HS-27A (cell line): ENCODE measurements at regions not wholly inside any gene's neighbourhood (a gene's known extent, or its start where the extent isn't known, plus 50 kb on each side); places are given as distances from the start of the nearest gene placed in this dataset.
"Not testable (repeated sequence)": the region's sequence is repeated elsewhere in the genome, so short reads cannot be mapped to it uniquely, and the experiment has no call there.

Experiments used
- DNase-seq: peaks from one replicate; pipeline ENCODE4 v3.0.0-alpha.2; 2012; ENCODE audit warnings: low read depth, missing footprints

- DNase-seq: no peak
Measured at GRCh38 chr9:82382887-82383616, 394.5 kb downstream of the SPATA31D1 start.

- DNase-seq: no peak
Measured at GRCh38 chr9:82385633-82386032, 397.1 kb downstream of the SPATA31D1 start.

GRCh38 chr9:82397534-82397933 is 409.0 kb downstream of the SPATA31D1 start:
- no peak for DNase-seq

- DNase-seq: no peak
Measured at GRCh38 chr9:82404196-82404870, 415.8 kb downstream of the SPATA31D1 start.

- DNase-seq: no peak
Measured at GRCh38 chr9:82404881-82405280, 416.3 kb downstream of the SPATA31D1 start.

GRCh38 chr9:82406456-82407085 is 418.0 kb downstream of the SPATA31D1 start:
- no peak for DNase-seq

GRCh38 chr9:82410306-82410705 is 421.7 kb downstream of the SPATA31D1 start:
- no peak for DNase-seq

GRCh38 chr9:82410866-82411265 is 422.3 kb downstream of the SPATA31D1 start:
- no peak for DNase-seq

GRCh38 chr9:82412586-82413305 is 424.2 kb downstream of the SPATA31D1 start:
- no peak for DNase-seq

- DNase-seq: no peak
Measured at GRCh38 chr9:82417501-82417900, 428.9 kb downstream of the SPATA31D1 start.

GRCh38 chr9:82418334-82418733 is 429.8 kb downstream of the SPATA31D1 start:
- no peak for DNase-seq

- DNase-seq: no peak
Measured at GRCh38 chr9:82419696-82420486, 431.3 kb downstream of the SPATA31D1 start.

- no peak for DNase-seq
Measured at GRCh38 chr9:82421498-82421897, 432.9 kb downstream of the SPATA31D1 start.

- no peak for DNase-seq
Measured at GRCh38 chr9:82423700-82424099, 435.1 kb downstream of the SPATA31D1 start.

- DNase-seq: no peak
Measured at GRCh38 chr9:82424599-82425120, 436.1 kb downstream of the SPATA31D1 start.

GRCh38 chr9:82431121-82431520 is 442.5 kb downstream of the SPATA31D1 start:
- DNase-seq: no peak

GRCh38 chr9:82433290-82433931 is 444.8 kb downstream of the SPATA31D1 start:
- not testable (repeated sequence) for DNase-seq

GRCh38 chr9:82436475-82436874 is 447.9 kb downstream of the SPATA31D1 start:
- DNase-seq: no peak

- DNase-seq: not testable (repeated sequence)
Measured at GRCh38 chr9:82437183-82437582, 448.6 kb downstream of the SPATA31D1 start.

- DNase-seq: no peak
Measured at GRCh38 chr9:82438581-82438980, 450.0 kb downstream of the SPATA31D1 start.

- no peak for DNase-seq
Measured at GRCh38 chr9:82443312-82443711, 454.7 kb downstream of the SPATA31D1 start.
